ENCODE measurements at regions not wholly inside any gene's neighbourhood (a gene's known extent, or its start where the extent isn't known, plus 50 kb on each side); places are given as distances from the start of the nearest gene placed in this dataset.

DNA sequence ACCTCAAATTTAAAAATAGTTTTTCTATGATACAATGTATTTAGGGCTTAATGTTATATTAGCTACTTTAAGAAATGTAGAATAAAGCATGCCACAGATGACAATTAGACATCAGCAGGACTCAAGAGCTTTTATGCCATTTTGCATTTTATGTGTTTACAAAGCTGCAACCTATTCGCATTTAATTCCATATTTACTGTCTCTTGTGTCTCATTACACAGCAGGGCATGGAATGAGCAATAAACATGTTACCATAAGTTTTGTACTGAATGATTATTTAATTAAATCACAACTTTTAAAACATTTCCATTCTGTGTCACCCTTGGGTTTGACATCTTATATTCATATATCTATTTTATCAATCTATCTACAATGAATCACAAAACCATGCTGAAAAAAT is 1756.9 kb downstream of the PCDH9 start:
- no peaks in the 10 kb centered on the region for H3K27me3 ChIP-seq (ENCODE audit: control insufficient read depth, insufficient read depth, low read length)
- H2BK5ac ChIP-seq (ENCODE audit: low read depth, low read length, poor library complexity, severe bottlenecking), result no peak overlapping the region
- no peaks in the 10 kb centered on the region for H4K20me1 ChIP-seq (ENCODE audit: insufficient read depth, low read length)
- no peak overlapping the region for H3K56ac ChIP-seq (ENCODE audit: extremely low read depth, insufficient read depth, low read length)
- no peak overlapping the region for H2AFZ ChIP-seq (replicated peaks; ENCODE audit: low read length, poor library complexity)
- no peak overlapping the region for H3K14ac ChIP-seq (replicated peaks; ENCODE audit: low read depth, low read length)
- no peak overlapping the region for H3K23ac ChIP-seq (ENCODE audit: low read depth, low read length)
- no peak overlapping the region for H2AK5ac ChIP-seq (ENCODE audit: low read depth, low read length)
- H2BK15ac ChIP-seq (ENCODE audit: low read depth, low read length), result no peak overlapping the region
- ATAC-seq (ENCODE audit: low read depth), result no peak
- peaks cover 2% of the 10 kb centered on the region; the same call in 1 of the 2 replicates for H3K4me1 ChIP-seq (ENCODE audit: control insufficient read depth, insufficient read depth, low read length)
- dilution Hi-C loops (cut with HindIII; ENCODE audit: low sequenced_read_pairs, unreplicated experiment), result no loop called here
- no TSS peak for BruUV-seq (replicated peaks)
- no peaks in the 10 kb centered on the region for H3K9me3 ChIP-seq (ENCODE audit: control insufficient read depth, insufficient read depth, low read length)
- H3K18ac ChIP-seq (ENCODE audit: low read depth, low read length), result no peak overlapping the region
- H4K8ac ChIP-seq (ENCODE audit: low read depth in 2 of 2, low read length in 2 of 2), result no peak overlapping the region
- H2BK20ac ChIP-seq (ENCODE audit: low read depth, low read length), result no peak overlapping the region
- no peak overlapping the region for H4K91ac ChIP-seq (ENCODE audit: insufficient read depth, low read depth, low read length)
- H3K4ac ChIP-seq (ENCODE audit: low read depth, low read length), result no peak overlapping the region
- no peaks in the 10 kb centered on the region for H3K9me1 ChIP-seq (ENCODE audit: insufficient read depth, low read length)
- no peak overlapping the region for H2BK120ac ChIP-seq (ENCODE audit: low read depth, low read length)
- H4K5ac ChIP-seq (ENCODE audit: low read depth, low read length), result no peak overlapping the region
- H3K27ac ChIP-seq (ENCODE audit: insufficient read depth, low read length), result no peak overlapping the region
- no peak overlapping the region for H3K9ac ChIP-seq (ENCODE audit: low read depth, low read length)
- in situ Hi-C loops (cut with MboI; ENCODE audit: low sequenced_read_pairs), result no loop called here
- no peak overlapping the region for H3K4me2 ChIP-seq (ENCODE audit: low read depth, low read length)
- no peak overlapping the region for H2AK9ac ChIP-seq (replicated peaks; ENCODE audit: low read depth, low read length, poor library complexity)
- no peaks in the 10 kb centered on the region for H3K36me3 ChIP-seq (ENCODE audit: control insufficient read depth, insufficient read depth, low read length)
- TF ChIP-seq, protein P1, sequence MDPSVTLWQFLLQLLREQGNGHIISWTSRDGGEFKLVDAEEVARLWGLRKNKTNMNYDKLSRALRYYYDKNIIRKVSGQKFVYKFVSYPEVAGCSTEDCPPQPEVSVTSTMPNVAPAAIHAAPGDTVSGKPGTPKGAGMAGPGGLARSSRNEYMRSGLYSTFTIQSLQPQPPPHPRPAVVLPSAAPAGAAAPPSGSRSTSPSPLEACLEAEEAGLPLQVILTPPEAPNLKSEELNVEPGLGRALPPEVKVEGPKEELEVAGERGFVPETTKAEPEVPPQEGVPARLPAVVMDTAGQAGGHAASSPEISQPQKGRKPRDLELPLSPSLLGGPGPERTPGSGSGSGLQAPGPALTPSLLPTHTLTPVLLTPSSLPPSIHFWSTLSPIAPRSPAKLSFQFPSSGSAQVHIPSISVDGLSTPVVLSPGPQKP (IDR thresholded peaks at IDR 0.05; ENCODE audit: borderline replicate concordance, low read depth, low read length), result no peak
- TF ChIP-seq NFE2L2 (IDR thresholded peaks at IDR 0.05; ENCODE audit: low read depth, low read length), result no peak
- no peak for TF ChIP-seq CHD1 (IDR thresholded peaks at IDR 0.05; ENCODE audit: low read depth, low read length)
- TF ChIP-seq BHLHE40 (IDR thresholded peaks at IDR 0.05; ENCODE audit: low read depth, low read length), result no peak
- no peak for TF ChIP-seq RFX5 (IDR thresholded peaks at IDR 0.05; ENCODE audit: low read depth, low read length)
- TF ChIP-seq CEBPB (IDR thresholded peaks at IDR 0.05; ENCODE audit: low read depth, low read length), result no peak
- TF ChIP-seq POLR2A (IDR thresholded peaks at IDR 0.05; ENCODE audit: low read depth, low read length), result no peak
- TF ChIP-seq RAD21 (IDR thresholded peaks at IDR 0.05; ENCODE audit: low read length), result no peak
- TF ChIP-seq, protein P2, sequence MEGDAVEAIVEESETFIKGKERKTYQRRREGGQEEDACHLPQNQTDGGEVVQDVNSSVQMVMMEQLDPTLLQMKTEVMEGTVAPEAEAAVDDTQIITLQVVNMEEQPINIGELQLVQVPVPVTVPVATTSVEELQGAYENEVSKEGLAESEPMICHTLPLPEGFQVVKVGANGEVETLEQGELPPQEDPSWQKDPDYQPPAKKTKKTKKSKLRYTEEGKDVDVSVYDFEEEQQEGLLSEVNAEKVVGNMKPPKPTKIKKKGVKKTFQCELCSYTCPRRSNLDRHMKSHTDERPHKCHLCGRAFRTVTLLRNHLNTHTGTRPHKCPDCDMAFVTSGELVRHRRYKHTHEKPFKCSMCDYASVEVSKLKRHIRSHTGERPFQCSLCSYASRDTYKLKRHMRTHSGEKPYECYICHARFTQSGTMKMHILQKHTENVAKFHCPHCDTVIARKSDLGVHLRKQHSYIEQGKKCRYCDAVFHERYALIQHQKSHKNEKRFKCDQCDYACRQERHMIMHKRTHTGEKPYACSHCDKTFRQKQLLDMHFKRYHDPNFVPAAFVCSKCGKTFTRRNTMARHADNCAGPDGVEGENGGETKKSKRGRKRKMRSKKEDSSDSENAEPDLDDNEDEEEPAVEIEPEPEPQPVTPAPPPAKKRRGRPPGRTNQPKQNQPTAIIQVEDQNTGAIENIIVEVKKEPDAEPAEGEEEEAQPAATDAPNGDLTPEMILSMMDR (conservative IDR thresholded peaks at IDR 0.05; ENCODE audit: low read depth, low read length), result no peak
- TF ChIP-seq, protein P3, sequence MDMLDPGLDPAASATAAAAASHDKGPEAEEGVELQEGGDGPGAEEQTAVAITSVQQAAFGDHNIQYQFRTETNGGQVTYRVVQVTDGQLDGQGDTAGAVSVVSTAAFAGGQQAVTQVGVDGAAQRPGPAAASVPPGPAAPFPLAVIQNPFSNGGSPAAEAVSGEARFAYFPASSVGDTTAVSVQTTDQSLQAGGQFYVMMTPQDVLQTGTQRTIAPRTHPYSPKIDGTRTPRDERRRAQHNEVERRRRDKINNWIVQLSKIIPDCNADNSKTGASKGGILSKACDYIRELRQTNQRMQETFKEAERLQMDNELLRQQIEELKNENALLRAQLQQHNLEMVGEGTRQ (IDR thresholded peaks at IDR 0.05; ENCODE audit: low read depth, low read length), result no peak
- TF ChIP-seq MAFK (IDR thresholded peaks at IDR 0.05; ENCODE audit: low read depth, low read length), result no peak
- no peak for TF ChIP-seq MAZ (IDR thresholded peaks at IDR 0.05; ENCODE audit: borderline replicate concordance, low read depth, low read length)
- no peak for TF ChIP-seq MXI1 (IDR thresholded peaks at IDR 0.05; ENCODE audit: borderline replicate concordance, low read depth, low read length)
- TF ChIP-seq SMC3 (IDR thresholded peaks at IDR 0.05; ENCODE audit: low read depth, low read length), result no peak
- TF ChIP-seq RCOR1 (IDR thresholded peaks at IDR 0.05; ENCODE audit: insufficient replicate concordance, low read length), result no peak
- H3K4me3 ChIP-seq (ENCODE audit: insufficient read depth, low read depth, low read length), result no peak overlapping the region
- no CpG with 5 or more reads among the region's 1 CpG for WGBS, 2 experiments (ENCODE audit: extremely low coverage in 2 of 2, insufficient read length in 1 of 2)
- no peaks in the 10 kb centered on the region for H3K79me1 ChIP-seq (ENCODE audit: low read depth in 1 of 2, low read length in 2 of 2)
- DNase-seq, result no peak
- ChIA-PET POLR2A (ENCODE audit: unreplicated experiment) (no interaction called here), CTCF (no interaction called here)
- intact Hi-C loops (cut with micrococcal nuclease), result no loop called here
